Right atrium auricular region (tissue), 2 donors: ENCODE measurements at regions not wholly inside any gene's neighbourhood (a gene's known extent, or its start where the extent isn't known, plus 50 kb on each side); places are given as distances from the start of the nearest gene placed in this dataset.

Source experiments
- DNase-seq: peaks from one replicate; pipeline ENCODE4 v3.0.0-alpha.2; 2019; ENCODE audit warnings: low spot score
- H3K27ac ChIP-seq, 2 donors: fragments of 200-600 bp; sonication (generic); 1 replicate in 1 of 2; 2 replicates in 1 of 2; pipeline ENCODE4 v1.5.1; 2016 to 2019
- H3K27me3 ChIP-seq, 2 donors: fragments of 200-600 bp; sonication (generic); one replicate each; pipeline versions ENCODE4 v1.5.1 to v1.6.0; 2017 to 2019
- H3K36me3 ChIP-seq: fragments of 200-600 bp; sonication (generic); one replicate; pipeline ENCODE4 v1.5.1; 2016
- H3K4me1 ChIP-seq, 2 donors: fragments of 200-600 bp; sonication (generic); one replicate each; pipeline versions ENCODE4 v1.5.1 to v1.6.0; 2017 to 2019
- H3K4me3 ChIP-seq, 2 donors: fragments of 200-600 bp; sonication (generic); 1 replicate in 1 of 2; 2 replicates in 1 of 2; pipeline ENCODE4 v1.5.1; 2017 to 2019; ENCODE audit warnings: mild to moderate bottlenecking in 1 of 2, moderate library complexity in 1 of 2
- H3K9me3 ChIP-seq, 2 donors: fragments of 200-600 bp; sonication (generic); one replicate each; pipeline ENCODE4 v1.5.1; 2019
- TF ChIP-seq, protein P1 (sequence below), 2 donors: fragments of 200-600 bp; sonication (generic); IDR thresholded peaks; one replicate each; pipeline ENCODE4 v1.5.1; 2019; ENCODE audit warnings: antibody characterized with exemption in 2 of 2

DNA sequence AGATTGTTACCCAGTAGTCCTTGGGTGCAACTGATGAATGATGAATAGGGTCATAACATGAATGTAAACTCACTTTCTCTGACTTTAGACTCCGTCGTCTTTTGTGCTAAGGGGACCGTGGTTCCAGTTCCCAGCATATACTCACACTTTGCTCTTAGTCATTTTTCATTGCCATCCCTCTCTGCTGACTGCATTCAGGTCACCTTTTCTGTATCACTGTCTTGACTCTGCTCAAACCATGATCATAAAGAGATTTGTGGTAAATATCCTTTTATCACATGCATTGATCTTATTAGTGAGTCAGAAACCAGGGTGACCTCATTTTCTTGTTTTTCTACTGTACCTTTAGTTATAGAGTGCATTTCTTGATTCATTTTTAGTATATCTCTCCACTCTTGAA, 141.1 kb upstream of the AGR3 start:
- H3K4me3 ChIP-seq, result no peak overlapping the region
- H3K27me3 ChIP-seq, result no peaks in the 10 kb centered on the region
- TF ChIP-seq, protein P1, sequence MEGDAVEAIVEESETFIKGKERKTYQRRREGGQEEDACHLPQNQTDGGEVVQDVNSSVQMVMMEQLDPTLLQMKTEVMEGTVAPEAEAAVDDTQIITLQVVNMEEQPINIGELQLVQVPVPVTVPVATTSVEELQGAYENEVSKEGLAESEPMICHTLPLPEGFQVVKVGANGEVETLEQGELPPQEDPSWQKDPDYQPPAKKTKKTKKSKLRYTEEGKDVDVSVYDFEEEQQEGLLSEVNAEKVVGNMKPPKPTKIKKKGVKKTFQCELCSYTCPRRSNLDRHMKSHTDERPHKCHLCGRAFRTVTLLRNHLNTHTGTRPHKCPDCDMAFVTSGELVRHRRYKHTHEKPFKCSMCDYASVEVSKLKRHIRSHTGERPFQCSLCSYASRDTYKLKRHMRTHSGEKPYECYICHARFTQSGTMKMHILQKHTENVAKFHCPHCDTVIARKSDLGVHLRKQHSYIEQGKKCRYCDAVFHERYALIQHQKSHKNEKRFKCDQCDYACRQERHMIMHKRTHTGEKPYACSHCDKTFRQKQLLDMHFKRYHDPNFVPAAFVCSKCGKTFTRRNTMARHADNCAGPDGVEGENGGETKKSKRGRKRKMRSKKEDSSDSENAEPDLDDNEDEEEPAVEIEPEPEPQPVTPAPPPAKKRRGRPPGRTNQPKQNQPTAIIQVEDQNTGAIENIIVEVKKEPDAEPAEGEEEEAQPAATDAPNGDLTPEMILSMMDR (IDR thresholded peaks at IDR 0.05), result no peak

DNA sequence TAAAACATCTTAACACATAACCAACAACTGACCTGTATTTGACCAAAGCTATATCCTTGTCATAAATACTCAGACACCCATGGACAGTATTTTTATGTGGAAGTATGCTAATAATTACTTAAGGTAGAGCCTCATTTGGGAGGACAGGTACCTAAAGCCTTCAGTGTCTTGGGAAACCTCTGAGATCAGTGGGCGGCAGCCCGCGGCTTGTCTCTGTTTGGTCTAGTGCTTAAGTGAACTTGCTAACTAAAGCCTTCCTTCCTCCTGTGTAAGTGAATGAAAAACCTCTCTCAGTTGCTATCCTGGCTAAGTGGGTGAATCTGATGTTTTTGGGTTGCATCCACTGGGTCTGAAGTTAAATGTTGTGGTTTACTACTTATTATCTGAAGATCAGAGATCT, 144.5 kb upstream of the AGR3 start:
- H3K4me1 ChIP-seq, result no peaks in the 10 kb centered on the region
- DNase-seq, result no peak
- H3K36me3 ChIP-seq, result no peaks in the 10 kb centered on the region
- no peak overlapping the region for H3K27ac ChIP-seq
- no peak overlapping the region for H3K4me3 ChIP-seq
- TF ChIP-seq, protein P1 (IDR thresholded peaks at IDR 0.05), result no peak
- H3K27me3 ChIP-seq, result no peaks in the 10 kb centered on the region
- H3K9me3 ChIP-seq, result peaks cover 0 to 4% of the 10 kb centered on the region in 2 donors

More for the DNA sequence above, 141.1 kb upstream of the AGR3 start:
- H3K9me3 ChIP-seq, result peaks cover 0 to 2% of the 10 kb centered on the region in 2 donors
- no peak for DNase-seq
- H3K4me1 ChIP-seq, result no peaks in the 10 kb centered on the region
- no peak overlapping the region for H3K27ac ChIP-seq
- no peaks in the 10 kb centered on the region for H3K36me3 ChIP-seq

DNA sequence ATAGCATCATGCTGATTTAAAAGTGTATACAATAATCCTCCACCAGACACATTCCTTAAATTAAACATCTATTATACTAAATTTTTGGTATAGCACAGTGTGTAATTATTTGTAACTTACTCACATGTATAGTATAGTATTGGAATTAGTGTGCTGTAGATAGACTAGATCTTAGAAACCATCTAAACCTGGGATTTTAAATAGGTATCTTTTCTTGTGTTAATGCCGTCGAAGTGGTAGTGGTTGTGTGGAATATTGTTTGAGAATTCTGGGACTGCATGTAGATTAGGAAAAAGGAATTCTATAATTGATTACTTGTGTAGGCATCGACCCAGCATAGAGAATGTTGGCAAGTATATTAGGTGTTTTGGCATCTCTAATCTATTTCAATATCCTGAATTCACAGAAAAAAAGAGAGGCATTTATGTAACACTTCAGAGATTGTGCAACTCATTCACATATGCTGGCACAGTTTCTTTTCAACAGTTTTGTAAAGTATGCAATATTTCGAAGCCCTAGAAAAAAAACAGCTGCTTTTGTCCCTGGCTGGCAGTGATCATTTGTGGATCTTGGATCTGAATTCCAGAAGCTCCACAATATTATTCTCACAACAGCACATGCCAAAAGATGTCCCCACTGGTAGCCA, 145.5 kb upstream of the AGR3 start:
- H3K4me1 ChIP-seq, result no peaks in the 10 kb centered on the region
- peaks cover 0 to 4% of the 10 kb centered on the region in 2 donors for H3K9me3 ChIP-seq
- H3K27ac ChIP-seq, result no peak overlapping the region
- no peak for DNase-seq
- no peaks in the 10 kb centered on the region for H3K36me3 ChIP-seq
- no peak overlapping the region for H3K4me3 ChIP-seq
- no peaks in the 10 kb centered on the region for H3K27me3 ChIP-seq
- TF ChIP-seq, protein P1 (IDR thresholded peaks at IDR 0.05), result no peak

DNA sequence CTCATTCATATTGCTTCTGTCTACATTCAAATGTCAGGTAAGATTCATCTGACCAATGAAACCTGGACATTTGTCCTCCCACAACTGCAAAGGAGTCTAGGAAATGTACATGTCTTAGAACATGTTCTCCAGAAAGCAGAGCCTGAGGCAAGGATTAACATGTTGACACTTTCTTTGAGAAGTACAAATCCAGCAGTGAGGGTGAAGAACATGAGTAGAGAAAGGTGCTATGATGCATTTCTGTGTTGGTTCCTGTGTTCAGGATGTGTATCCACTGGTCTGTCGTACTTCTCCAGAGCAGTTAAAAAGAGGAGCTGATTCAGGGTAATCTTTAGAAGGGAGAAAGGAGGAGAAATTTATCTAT, 146.0 kb upstream of the AGR3 start:
- Histone ChIP-seq H3K27me3 (no peaks in the 10 kb centered on the region), H3K4me3 (no peak overlapping the region), H3K27ac (no peak overlapping the region), H3K9me3 (peaks cover 0 to 4% of the 10 kb centered on the region in 2 donors), H3K4me1 (no peaks in the 10 kb centered on the region), H3K36me3 (no peaks in the 10 kb centered on the region)
- TF ChIP-seq, protein P1 (IDR thresholded peaks at IDR 0.05), result no peak
- DNase-seq, result no peak

DNA sequence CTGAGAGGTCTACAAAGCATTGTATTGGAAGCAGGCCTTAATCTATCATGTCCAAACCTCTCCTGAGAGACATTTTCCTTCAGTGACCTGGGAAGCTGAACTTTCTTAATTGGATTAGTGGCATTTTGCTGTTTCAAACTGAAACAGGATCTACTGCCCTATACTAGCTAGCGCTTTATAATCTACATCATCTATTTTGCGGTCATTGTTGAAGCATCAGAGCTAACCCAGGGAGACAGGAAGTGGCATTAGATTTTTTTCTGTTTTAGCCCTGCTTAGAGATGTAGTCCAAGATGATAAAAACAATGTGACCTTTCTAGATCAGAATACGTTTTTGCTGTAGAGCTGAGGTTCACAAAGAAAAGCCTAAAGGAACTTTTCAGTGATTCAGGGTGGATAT, 147.4 kb upstream of the AGR3 start:
- no peaks in the 10 kb centered on the region for H3K36me3 ChIP-seq
- peaks cover 0 to 4% of the 10 kb centered on the region in 2 donors for H3K9me3 ChIP-seq
- no peak overlapping the region for H3K4me3 ChIP-seq
- no peak overlapping the region for H3K27ac ChIP-seq
- H3K4me1 ChIP-seq, result no peaks in the 10 kb centered on the region
- no peak for DNase-seq
- TF ChIP-seq, protein P1 (IDR thresholded peaks at IDR 0.05), result no peak
- H3K27me3 ChIP-seq, result no peaks in the 10 kb centered on the region

DNA sequence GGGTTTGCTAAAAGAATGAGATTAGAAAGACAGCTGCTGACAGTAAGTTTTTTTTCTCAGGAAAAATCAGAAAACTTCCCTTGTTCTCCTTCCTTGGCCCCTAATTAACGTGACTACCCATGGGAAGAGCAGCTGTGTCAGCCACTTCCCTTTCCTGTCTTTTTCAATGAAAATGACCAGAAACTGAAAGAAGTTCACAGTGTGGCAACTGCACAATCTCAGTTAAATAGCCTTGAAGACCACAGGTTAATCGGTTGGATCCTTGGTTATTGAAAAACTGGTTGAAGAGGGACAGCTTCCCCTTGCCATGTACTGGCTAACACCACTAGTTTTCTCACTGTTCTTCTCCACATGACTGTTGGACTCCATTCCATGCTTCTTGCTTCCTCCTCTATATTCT, 148.8 kb upstream of the AGR3 start:
- Histone ChIP-seq H3K27ac (no peak overlapping the region), H3K27me3 (no peaks in the 10 kb centered on the region), H3K4me3 (no peak overlapping the region), H3K9me3 (peaks cover 0 to 4% of the 10 kb centered on the region in 2 donors), H3K36me3 (no peaks in the 10 kb centered on the region), H3K4me1 (no peaks in the 10 kb centered on the region)
- DNase-seq, result no peak
- TF ChIP-seq, protein P1 (IDR thresholded peaks at IDR 0.05), result no peak
